ENCODE measurements at regions not wholly inside any gene's neighbourhood (a gene's known extent, or its start where the extent isn't known, plus 50 kb on each side); places are given as distances from the start of the nearest gene placed in this dataset.

- Mint-ChIP-seq H3K4me1 (peaks cover 3% of the 10 kb centered on the region), H3K27me3 (ENCODE audit: low read depth) (peaks cover 3% of the 10 kb centered on the region), H3K27ac (ENCODE audit: unreplicated experiment) (no peak overlapping the region), H3K4me3 (no peak overlapping the region), H3K9me3 (no peaks in the 10 kb centered on the region), H3K36me3 (ENCODE audit: low read depth) (no peaks in the 10 kb centered on the region)
- no peak for DNase-seq (ENCODE audit: low read depth, low spot score)
- TF ChIP-seq CTCF (conservative IDR thresholded peaks at IDR 0.05), result no peak
These were observed 317.7 kb downstream of the RDH14 start for GRCh38 chr2:18242716-18243115.

GRCh38 chr2:18238209-18238608 lies 322.2 kb downstream of the RDH14 start:
- Mint-ChIP-seq H3K9me3 (no peaks in the 10 kb centered on the region), H3K36me3 (ENCODE audit: low read depth) (no peaks in the 10 kb centered on the region), H3K4me3 (no peak overlapping the region), H3K4me1 (no peaks in the 10 kb centered on the region), H3K27me3 (ENCODE audit: low read depth) (peaks cover 3% of the 10 kb centered on the region), H3K27ac (ENCODE audit: unreplicated experiment) (no peak overlapping the region)
- no peak for DNase-seq (ENCODE audit: low read depth, low spot score)
- no peak for TF ChIP-seq CTCF (conservative IDR thresholded peaks at IDR 0.05)

GRCh38 chr2:18237298-18237697 lies 323.2 kb downstream of the RDH14 start:
- no peak overlapping the region for H3K27ac Mint-ChIP-seq (ENCODE audit: unreplicated experiment)
- H3K9me3 Mint-ChIP-seq, result no peaks in the 10 kb centered on the region
- H3K4me1 Mint-ChIP-seq, result no peaks in the 10 kb centered on the region
- no peaks in the 10 kb centered on the region for H3K36me3 Mint-ChIP-seq (ENCODE audit: low read depth)
- H3K4me3 Mint-ChIP-seq, result no peak overlapping the region
- H3K27me3 Mint-ChIP-seq (ENCODE audit: low read depth), result peaks cover 3% of the 10 kb centered on the region
- DNase-seq (ENCODE audit: low read depth, low spot score), result no peak
- no peak for TF ChIP-seq CTCF (conservative IDR thresholded peaks at IDR 0.05)

GRCh38 chr2:18232731-18233438 lies 327.6 kb downstream of the RDH14 start:
- TF ChIP-seq CTCF (conservative IDR thresholded peaks at IDR 0.05), result no peak
- H3K9me3 Mint-ChIP-seq, result peaks cover 3% of the 10 kb centered on the region
- no peak overlapping the region for H3K4me3 Mint-ChIP-seq
- no peak overlapping the region for H3K27ac Mint-ChIP-seq (ENCODE audit: unreplicated experiment)
- DNase-seq (ENCODE audit: low read depth, low spot score), result no peak
- H3K36me3 Mint-ChIP-seq (ENCODE audit: low read depth), result no peaks in the 10 kb centered on the region
- peaks cover 14% of the 10 kb centered on the region for H3K27me3 Mint-ChIP-seq (ENCODE audit: low read depth)
- no peaks in the 10 kb centered on the region for H3K4me1 Mint-ChIP-seq

GRCh38 chr2:18230668-18231067 lies 329.8 kb downstream of the RDH14 start:
- no peaks in the 10 kb centered on the region for H3K36me3 Mint-ChIP-seq (ENCODE audit: low read depth)
- peaks cover 14% of the 10 kb centered on the region for H3K27me3 Mint-ChIP-seq (ENCODE audit: low read depth)
- H3K27ac Mint-ChIP-seq (ENCODE audit: unreplicated experiment), result no peak overlapping the region
- no peak for TF ChIP-seq CTCF (conservative IDR thresholded peaks at IDR 0.05)
- no peak for DNase-seq (ENCODE audit: low read depth, low spot score)
- peaks cover 11% of the 10 kb centered on the region for H3K9me3 Mint-ChIP-seq
- H3K4me3 Mint-ChIP-seq, result no peak overlapping the region
- H3K4me1 Mint-ChIP-seq, result no peaks in the 10 kb centered on the region

Data from neural crest cell (in vitro differentiated cells).